IMR-90 (cell line): ENCODE measurements at regions not wholly inside any gene's neighbourhood (a gene's known extent, or its start where the extent isn't known, plus 50 kb on each side); places are given as distances from the start of the nearest gene placed in this dataset.

ENCODE experiments used
- CHD1 ChIP-seq: IDR thresholded peaks from 2 replicates; pipeline ENCODE4 v1.6.1; 2012; ENCODE audit warnings: low read depth, low read length, improper control_type of control experiment
- ELK1 ChIP-seq: fragments of 150-350 bp; IDR thresholded peaks from 2 replicates; pipeline ENCODE4 v1.6.1; 2016; ENCODE audit warnings: low read depth, mild to moderate bottlenecking, low read length, moderate library complexity, borderline replicate concordance
- POLR2A ChIP-seq: IDR thresholded peaks from 2 replicates; pipeline ENCODE4 v1.6.1; 2012; ENCODE audit warnings: mild to moderate bottlenecking, low read depth, low read length
- RAD21 ChIP-seq: IDR thresholded peaks from 2 replicates; pipeline ENCODE4 v1.6.1; 2012; ENCODE audit warnings: low read length, improper control_type of control experiment
- RFX5 ChIP-seq: IDR thresholded peaks from 2 replicates; pipeline ENCODE4 v1.8.0; 2012; ENCODE audit warnings: low read depth, mild to moderate bottlenecking, low read length, moderate library complexity
- SMC3 ChIP-seq: fragments of 150-350 bp; IDR thresholded peaks from 2 replicates; pipeline ENCODE4 v1.6.1; 2016; ENCODE audit warnings: low read depth, mild to moderate bottlenecking, antibody characterized with exemption, low read length, moderate library complexity
- TF ChIP-seq, protein P1 (sequence below): conservative IDR thresholded peaks from 2 replicates; pipeline ENCODE4 v1.5.1; 2012; ENCODE audit warnings: mild to moderate bottlenecking, low read depth, low read length, improper control_type of control experiment

- TF ChIP-seq, protein P1, sequence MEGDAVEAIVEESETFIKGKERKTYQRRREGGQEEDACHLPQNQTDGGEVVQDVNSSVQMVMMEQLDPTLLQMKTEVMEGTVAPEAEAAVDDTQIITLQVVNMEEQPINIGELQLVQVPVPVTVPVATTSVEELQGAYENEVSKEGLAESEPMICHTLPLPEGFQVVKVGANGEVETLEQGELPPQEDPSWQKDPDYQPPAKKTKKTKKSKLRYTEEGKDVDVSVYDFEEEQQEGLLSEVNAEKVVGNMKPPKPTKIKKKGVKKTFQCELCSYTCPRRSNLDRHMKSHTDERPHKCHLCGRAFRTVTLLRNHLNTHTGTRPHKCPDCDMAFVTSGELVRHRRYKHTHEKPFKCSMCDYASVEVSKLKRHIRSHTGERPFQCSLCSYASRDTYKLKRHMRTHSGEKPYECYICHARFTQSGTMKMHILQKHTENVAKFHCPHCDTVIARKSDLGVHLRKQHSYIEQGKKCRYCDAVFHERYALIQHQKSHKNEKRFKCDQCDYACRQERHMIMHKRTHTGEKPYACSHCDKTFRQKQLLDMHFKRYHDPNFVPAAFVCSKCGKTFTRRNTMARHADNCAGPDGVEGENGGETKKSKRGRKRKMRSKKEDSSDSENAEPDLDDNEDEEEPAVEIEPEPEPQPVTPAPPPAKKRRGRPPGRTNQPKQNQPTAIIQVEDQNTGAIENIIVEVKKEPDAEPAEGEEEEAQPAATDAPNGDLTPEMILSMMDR: no peak
- TF ChIP-seq CHD1 (no peak), POLR2A (no peak), SMC3 (no peak), RAD21 (no peak), RFX5 (no peak), ELK1 (no peak)
These were observed 94.6 kb downstream of the FOXA2 start for GRCh38 chr20:22489626-22490286.
